SH-SY5Y (cell line): ENCODE measurements at regions not wholly inside any gene's neighbourhood (a gene's known extent, or its start where the extent isn't known, plus 50 kb on each side); places are given as distances from the start of the nearest gene placed in this dataset.

Source experiments
- GATA2 ChIP-seq: IDR thresholded peaks from 2 replicates; pipeline ENCODE4 v1.6.1; 2011; ENCODE audit warnings: mild to moderate bottlenecking, low read depth, low read length
- GATA3 ChIP-seq: IDR thresholded peaks from 2 replicates; pipeline ENCODE4 v1.6.1; 2011; ENCODE audit warnings: low read depth, mild to moderate bottlenecking, low read length, moderate library complexity

DNA sequence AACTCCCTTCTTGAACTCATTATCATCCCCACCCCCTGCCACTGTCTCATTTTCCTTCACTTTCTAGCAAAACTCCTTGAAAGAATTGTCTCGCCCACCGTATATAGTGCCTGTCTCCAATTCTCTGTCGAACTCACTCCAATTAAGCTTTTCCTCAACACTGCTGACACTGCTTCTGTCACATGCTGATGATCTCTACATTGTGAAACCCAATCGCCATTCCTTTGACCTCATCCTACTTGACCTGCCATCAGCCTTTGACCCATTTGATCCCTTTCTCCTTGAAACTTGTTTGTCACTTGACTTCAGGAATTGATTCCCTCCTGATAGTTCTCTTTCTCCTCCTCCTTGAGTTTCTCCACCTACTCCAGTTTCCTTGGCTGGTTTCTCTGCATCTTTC is 54.8 kb downstream of the CCDC71L start:
- TF ChIP-seq GATA3 (no peak), GATA2 (no peak)

DNA sequence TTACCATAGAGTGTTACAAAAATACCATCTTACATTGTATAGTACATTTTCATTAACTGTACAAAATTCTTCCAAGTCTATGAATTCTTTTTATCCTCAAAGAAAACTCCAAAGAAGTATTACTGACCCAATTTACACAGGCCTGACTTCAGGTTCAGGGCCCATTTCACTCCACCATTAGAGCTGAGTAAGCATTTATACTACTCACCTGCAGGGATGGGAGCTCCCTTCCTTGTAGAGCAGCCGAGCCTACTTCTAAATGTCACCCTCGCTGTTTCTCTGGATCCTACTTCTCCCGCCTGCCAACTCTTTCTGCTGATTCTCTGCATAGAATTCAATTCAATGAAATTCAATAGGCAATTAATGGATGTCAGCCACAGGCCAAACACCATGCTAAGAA is 56.0 kb downstream of the CCDC71L start:
- no peak for TF ChIP-seq GATA3
- no peak for TF ChIP-seq GATA2

DNA sequence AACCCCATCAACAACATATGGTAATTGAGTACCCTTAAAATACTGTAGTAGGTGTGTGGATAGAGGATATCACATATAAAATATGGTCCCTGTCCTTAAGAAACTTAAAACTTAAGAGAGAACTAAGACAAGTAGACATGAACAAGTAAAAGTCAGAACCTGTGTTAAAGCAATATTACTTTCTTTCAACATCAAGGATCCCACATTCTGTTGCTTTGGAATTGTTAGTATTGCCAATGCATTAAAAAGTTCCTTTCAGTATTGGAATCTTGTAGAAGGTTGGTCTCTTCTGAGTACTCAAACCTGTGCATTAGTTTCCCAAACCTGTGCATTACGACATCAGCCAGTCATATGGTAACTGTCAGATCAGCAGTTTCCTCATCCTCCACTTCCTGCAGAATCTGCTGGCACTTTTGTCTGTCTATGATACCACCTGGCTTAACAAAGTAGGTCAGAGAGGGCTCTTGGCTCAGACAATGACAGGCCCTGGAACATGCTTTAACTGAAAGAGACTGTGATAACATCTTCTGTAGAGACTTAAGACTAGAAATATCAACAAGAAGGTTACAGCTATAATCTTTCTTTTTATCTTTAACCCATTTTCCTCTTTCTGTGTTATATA is 56.5 kb downstream of the CCDC71L start:
- TF ChIP-seq GATA3 = no peak
- TF ChIP-seq GATA2 = no peak

DNA sequence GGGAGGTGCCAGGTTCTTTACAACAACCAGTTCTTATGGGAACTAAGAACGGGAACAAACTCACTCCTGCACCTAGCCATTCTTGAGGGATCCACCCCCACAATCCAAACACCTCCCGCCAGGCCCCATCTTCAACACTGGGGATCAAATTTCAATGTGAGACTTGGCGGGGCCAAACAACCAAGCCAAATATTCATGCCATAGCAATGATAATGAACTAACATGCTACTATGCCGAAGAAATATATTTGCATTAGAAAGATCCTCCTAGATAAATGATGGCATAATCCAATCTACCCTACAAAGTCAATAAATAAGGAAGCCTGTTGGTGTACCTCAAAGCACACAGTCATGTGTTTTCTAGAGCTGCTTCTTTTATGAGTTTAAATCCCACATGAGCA is 57.6 kb downstream of the CCDC71L start:
- TF ChIP-seq GATA2 = no peak
- TF ChIP-seq GATA3 = no peak

DNA sequence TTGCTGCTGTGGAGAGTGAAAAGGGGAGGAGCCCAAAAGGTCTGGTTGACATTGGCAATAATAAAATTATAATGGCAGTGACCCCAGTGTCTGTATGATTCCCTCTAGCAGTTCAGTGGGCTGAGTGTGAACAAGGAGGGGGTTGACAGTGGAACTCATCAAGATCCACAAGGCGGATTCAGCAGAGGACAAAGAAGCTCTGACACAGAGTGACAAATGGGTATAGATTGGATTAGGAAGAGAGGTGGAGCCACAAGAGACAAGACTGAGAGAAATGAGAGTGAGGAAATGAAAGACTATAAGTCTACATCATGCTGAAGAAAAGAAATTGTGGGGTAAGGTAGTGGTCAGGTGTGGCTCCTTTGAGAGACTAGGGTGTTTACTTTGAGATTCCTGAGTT is 58.9 kb downstream of the CCDC71L start:
- TF ChIP-seq GATA2 = no peak
- TF ChIP-seq GATA3 = no peak

DNA sequence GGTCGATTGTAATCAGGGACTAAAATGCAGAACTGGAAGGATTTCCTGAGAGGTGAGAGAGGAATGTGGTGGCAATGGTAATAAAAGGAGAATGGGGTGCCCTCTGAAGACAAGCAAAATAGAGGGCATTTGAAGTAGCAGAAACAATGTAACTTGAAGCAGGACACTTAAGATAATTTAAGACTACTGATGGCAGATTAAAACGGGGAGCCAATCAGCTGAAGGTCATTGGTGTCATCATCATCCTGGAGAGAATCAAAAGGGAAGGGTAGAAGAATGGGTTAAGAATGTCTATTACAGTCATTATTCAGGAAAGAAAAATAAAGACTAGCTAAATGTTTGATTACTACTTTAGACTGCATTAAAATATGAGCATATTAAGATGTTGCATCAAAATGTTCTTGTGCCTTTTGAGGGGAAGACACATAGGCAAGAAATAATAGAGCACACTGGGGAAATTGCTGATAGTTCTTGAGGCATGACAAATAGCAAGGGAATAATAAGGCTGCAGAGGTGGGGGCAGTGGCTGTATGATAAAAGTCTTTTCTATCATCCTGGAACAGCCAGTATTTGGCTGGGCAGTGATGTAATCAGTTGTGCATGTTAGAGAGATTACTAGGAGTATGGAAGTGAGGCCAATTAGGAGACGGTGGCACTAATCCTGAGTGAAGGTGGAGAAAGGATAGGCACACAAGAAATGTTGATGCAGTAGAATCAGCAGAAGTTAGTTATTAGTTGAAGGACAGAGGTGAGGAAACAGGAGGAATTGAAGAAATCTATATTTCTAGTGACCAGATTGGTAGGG is 60.2 kb downstream of the CCDC71L start:
- TF ChIP-seq GATA3 = no peak
- no peak for TF ChIP-seq GATA2

DNA sequence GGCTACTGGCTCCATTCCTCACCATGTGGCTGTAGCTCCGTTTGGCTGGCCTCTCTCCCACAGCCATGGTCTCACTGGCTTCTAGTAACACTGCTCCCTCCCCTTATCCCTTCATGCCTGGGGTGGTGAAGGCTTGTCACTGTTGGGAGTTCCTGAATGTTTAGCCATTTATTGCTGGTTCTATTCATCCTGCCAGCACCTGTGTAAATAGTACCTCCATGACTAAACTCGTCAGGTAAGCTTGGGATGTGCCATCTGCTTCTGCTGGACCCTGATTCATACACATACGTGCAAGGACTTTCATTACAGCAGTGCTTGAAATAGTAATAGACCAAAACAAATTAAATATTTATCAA is 61.6 kb downstream of the CCDC71L start:
- TF ChIP-seq GATA2 (no peak), GATA3 (no peak)

DNA sequence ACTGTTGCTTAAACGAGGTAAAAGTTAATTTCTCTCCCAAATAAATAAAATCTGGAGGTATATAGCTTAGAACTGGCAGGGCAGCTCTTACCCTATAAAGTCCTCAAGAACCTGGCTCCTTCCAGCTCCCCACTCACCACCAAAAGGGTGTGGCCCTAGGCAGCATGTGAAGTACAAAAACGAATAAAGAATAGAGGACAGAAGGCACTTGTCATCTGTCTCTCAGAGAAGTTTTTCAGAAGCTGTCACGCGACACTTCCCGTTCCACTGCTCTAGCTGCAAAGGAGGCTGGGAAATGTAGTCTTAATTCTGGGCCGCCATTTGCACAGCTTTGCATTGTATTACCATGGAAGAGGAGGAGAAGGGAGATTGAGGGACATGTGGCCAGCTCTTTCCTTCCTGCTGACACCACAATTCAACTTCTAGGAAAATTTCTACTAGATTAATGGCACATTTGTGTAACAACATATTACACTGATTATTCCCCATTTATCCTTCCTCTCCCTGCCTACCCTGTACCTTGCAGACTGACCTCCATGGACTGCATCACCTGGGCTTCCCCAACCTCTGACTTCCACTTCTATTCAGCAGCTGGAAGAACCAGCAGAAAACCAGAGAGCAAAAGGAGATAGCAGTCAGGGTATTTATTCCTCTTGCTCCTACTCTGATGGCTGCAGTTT is 62.2 kb downstream of the CCDC71L start:
- no peak for TF ChIP-seq GATA3
- no peak for TF ChIP-seq GATA2

DNA sequence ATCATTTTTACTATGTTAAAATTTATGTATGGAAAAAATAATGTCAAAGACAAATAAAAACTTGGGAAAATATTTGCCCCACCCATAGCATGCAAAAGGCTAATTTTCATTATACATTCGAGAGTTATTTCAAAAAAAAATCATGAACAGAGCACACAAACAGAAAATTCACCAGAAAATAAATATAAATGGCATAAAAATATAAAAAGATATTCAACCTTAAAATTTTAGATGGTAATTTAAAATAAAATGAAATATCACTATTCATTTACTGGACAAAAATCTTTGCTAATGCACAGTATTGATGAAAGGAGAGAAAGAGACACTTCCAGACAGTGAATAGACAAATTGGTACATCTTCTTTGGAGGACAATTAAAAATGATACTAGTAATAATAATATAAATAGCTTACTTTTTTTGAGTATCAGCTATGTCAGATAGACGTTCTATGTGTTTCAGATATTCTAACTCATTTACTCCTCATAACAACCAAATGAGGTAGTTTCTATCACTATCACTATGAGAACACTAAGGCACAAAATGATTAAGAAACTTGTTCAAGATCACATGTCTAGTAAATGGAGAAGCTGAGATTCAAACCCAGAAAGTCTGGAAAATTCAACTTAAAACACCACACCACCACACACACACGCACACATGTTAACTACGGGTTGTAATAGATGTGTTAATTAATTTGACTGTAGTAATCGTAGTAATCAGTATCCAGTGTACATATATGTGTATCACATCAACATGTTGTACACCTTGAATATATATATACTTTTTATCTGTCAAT is 63.0 kb downstream of the CCDC71L start:
- TF ChIP-seq GATA3 (no peak), GATA2 (no peak)

DNA sequence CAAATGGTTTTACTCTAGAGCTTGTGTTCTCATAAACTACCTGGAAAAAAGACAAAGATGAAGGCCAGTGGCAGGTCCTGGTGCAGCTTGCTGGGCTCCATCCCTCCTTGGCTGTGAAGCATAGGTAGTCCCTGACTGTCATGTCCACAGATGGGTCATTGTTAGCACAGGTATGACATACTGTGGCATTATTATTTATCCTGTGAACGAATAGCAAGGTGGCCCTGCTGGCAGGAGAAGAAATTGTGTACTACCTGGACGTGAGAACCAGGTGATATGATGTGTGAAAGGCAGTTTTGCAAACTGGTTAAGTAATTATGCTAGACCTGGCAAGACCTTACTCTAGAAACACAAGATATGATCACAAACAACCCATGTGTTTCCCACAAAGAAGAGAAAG is 63.9 kb downstream of the CCDC71L start:
- no peak for TF ChIP-seq GATA3
- TF ChIP-seq GATA2 = no peak

DNA sequence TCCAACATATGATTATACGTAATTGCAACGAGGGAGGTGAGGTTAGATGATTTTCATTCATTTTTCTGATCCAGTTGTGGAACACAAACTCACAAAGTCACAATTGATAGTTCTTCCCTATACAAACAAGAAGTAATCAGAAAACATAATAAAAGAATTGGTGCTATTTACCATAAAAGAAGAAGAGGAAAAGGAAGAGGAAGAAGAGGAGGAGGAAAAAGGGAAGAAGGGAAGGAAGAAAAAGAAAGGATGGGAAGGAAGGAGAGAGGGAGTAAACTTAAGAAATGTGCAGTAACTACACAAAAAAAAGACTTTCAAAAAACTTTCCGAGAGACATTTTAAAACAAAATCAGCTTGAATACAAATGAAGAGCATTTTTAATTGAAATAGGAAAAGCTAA is 65.0 kb downstream of the CCDC71L start:
- TF ChIP-seq GATA2 = no peak
- TF ChIP-seq GATA3 = no peak

DNA sequence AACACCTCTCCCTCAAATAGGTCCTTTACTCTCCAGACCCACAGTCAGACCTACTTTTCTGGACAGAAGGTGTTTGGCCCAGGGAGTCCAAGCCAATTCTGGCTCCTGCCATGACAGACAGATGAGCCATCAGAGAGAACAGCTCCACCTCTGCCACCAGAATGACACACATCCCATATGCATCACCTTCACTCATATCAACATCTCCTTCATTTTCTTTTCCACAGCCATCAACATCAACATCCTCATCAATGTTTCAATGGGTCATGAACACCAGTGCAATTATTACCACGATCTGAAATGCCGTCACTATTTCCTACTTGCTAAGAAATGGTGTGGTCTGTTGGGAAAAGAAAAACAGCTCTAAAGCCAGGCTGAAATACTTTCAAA is 67.9 kb downstream of the CCDC71L start:
- TF ChIP-seq GATA2 (no peak), GATA3 (no peak)

DNA sequence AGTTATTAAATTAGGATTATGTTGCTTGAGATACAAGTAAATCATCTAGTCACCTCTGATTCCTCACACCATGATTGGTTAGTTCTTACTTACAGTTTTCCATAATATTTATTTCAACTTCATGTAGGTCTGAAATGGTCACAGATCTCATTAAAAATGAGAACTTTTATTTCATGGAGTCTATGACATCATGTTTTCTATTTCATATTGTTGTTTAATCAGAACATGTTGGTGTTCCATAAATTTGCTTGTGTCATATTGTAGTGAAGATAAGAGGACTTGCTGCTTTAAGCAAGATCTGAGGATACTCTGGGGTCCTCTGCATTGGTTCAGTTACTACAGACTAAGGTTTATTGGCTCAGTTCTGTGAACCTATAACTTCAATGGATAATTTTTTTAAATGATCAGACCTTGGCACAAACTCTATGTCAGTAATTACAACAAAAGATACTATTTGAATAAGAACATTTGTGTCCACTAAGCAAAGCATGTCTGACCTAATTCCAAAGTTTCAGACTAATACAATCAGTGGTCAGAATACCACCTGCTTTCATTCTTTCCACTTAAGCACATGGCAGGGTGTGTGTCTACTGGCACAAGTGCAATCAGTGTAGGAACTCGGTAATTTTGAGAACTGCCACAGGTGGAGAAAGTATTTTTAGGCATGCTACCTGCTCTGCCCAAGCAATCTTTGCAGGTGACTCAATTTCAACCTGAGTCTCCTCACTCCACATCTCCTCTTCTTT is 68.5 kb downstream of the CCDC71L start:
- TF ChIP-seq GATA3 (no peak), GATA2 (no peak)

DNA sequence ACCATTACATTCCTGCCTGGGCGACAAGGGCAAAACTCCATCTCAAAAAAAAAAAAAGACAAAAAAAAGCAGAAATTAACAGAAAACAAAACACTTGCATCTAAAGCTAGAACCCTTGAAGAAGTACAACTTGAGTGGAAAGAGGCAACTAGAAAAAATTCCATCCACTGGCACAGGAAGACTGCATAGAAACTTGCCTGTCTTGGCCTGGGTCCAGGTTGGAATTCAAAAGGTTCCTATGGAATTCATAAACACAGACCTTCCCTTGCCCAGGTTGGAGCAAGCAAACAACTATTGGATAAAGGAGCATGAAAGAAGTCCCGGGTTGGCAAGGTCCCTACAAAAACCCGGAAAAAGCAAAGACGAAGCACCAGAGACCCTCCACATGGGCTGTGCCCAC is 69.8 kb downstream of the CCDC71L start:
- TF ChIP-seq GATA2 (no peak), GATA3 (no peak)
